Thoracic aorta (tissue), 2 donors: ENCODE measurements at regions not wholly inside any gene's neighbourhood (a gene's known extent, or its start where the extent isn't known, plus 50 kb on each side); places are given as distances from the start of the nearest gene placed in this dataset.

Experiments used
- ATAC-seq: fragments of 150-250 bp; one replicate; pipeline ENCODE4 v1.8.0; 2017; ENCODE audit warnings: low read depth; ENCODE audit not compliant: insufficient number of reproducible peaks, low FRiP score
- DNase-seq: peaks from one replicate; pipeline ENCODE4 v3.0.0-alpha.2; 2020; ENCODE audit warnings: low spot score
- H3K27ac ChIP-seq, 2 donors: fragments of 200-600 bp; sonication (generic); 1 replicate in 1 of 2; 2 replicates in 1 of 2; pipeline ENCODE4 v1.5.1; 2016; ENCODE audit warnings: mild to moderate bottlenecking in 2 of 2, moderate library complexity in 2 of 2
- H3K27me3 ChIP-seq: fragments of 200-600 bp; sonication (generic); replicated peaks from 2 replicates; pipeline ENCODE4 v1.6.0; 2016; ENCODE audit warnings: mild to moderate bottlenecking; ENCODE audit not compliant: insufficient read depth
- H3K36me3 ChIP-seq: fragments of 200-600 bp; sonication (generic); one replicate; pipeline ENCODE4 v1.5.1; 2016
- H3K4me1 ChIP-seq, 2 donors: fragments of 200-600 bp; sonication (generic); 1 replicate in 1 of 2; 2 replicates in 1 of 2; pipeline versions ENCODE4 v1.5.1 to v1.6.0; 2016; ENCODE audit warnings: low read depth in 2 of 2, mild to moderate bottlenecking in 1 of 2; ENCODE audit not compliant: control insufficient read depth in 1 of 2
- H3K4me3 ChIP-seq: fragments of 200-600 bp; sonication (generic); 2 replicates; pipeline ENCODE4 v1.5.1; 2016; ENCODE audit warnings: mild to moderate bottlenecking
- H3K9me3 ChIP-seq: fragments of 200-600 bp; sonication (generic); 2 replicates; pipeline ENCODE4 v1.5.1; 2016
- CTCF ChIP-seq: fragments of 200-600 bp; sonication (generic); IDR thresholded peaks from one replicate; pipeline ENCODE4 v1.5.1; 2019; ENCODE audit warnings: antibody characterized with exemption

GRCh38 chr4:107408968-107409367 lies 311.1 kb downstream of the PAPSS1 start:
- ATAC-seq, result no peak
- Histone ChIP-seq H3K4me3 (no peak overlapping the region), H3K4me1 (no peaks in the 10 kb centered on the region), H3K9me3 (no peaks in the 10 kb centered on the region), H3K27me3 (no peaks in the 10 kb centered on the region), H3K27ac (no peak overlapping the region), H3K36me3 (no peaks in the 10 kb centered on the region)
- TF ChIP-seq CTCF, result no peak
- DNase-seq, result no peak

GRCh38 chr4:107404591-107405300 lies 315.3 kb downstream of the PAPSS1 start:
- Histone ChIP-seq H3K9me3 (no peaks in the 10 kb centered on the region), H3K27ac (no peak overlapping the region), H3K4me1 (no peaks in the 10 kb centered on the region), H3K27me3 (no peaks in the 10 kb centered on the region), H3K36me3 (no peaks in the 10 kb centered on the region), H3K4me3 (no peak overlapping the region)
- DNase-seq, result no peak
- no peak for ATAC-seq
- no peak for TF ChIP-seq CTCF

GRCh38 chr4:107402291-107402690 lies 317.7 kb downstream of the PAPSS1 start:
- Histone ChIP-seq H3K9me3 (no peaks in the 10 kb centered on the region), H3K4me3 (no peak overlapping the region), H3K4me1 (no peaks in the 10 kb centered on the region), H3K27me3 (no peaks in the 10 kb centered on the region), H3K36me3 (no peaks in the 10 kb centered on the region), H3K27ac (no peak overlapping the region)
- DNase-seq (no peak), ATAC-seq (no peak)
- no peak for TF ChIP-seq CTCF

- Histone ChIP-seq H3K9me3 (no peaks in the 10 kb centered on the region), H3K4me3 (peak overlapping the region; percentile 9), H3K4me1 (peaks cover 0 to 7% of the 10 kb centered on the region in 2 donors), H3K36me3 (no peaks in the 10 kb centered on the region), H3K27me3 (no peaks in the 10 kb centered on the region), H3K27ac (no peak overlapping the region)
- ATAC-seq, result no peak
- no peak for DNase-seq
- TF ChIP-seq CTCF, result no peak
Observed at GRCh38 chr4:107392951-107393350, 327.1 kb downstream of the PAPSS1 start.

- no peaks in the 10 kb centered on the region for H3K9me3 ChIP-seq
- H3K4me1 ChIP-seq, result peaks cover 0 to 7% of the 10 kb centered on the region in 2 donors
- no peak for DNase-seq
- H3K27me3 ChIP-seq, result no peaks in the 10 kb centered on the region
- H3K36me3 ChIP-seq, result no peaks in the 10 kb centered on the region
- no peak for ATAC-seq
- no peak for TF ChIP-seq CTCF
- no peak overlapping the region for H3K27ac ChIP-seq
- peak overlapping the region; percentile 9 for H3K4me3 ChIP-seq
Observed at GRCh38 chr4:107392380-107392779, 327.7 kb downstream of the PAPSS1 start.
